CD14-positive monocyte (primary cell): ENCODE measurements at regions not wholly inside any gene's neighbourhood (a gene's known extent, or its start where the extent isn't known, plus 50 kb on each side); places are given as distances from the start of the nearest gene placed in this dataset.

ENCODE experiments used
- DNase-seq, 3 donors: peaks; one replicate each; pipeline ENCODE4 v3.0.0-alpha.2; 2011 to 2022
- H2AFZ ChIP-seq: 2 replicates; pipeline ENCODE4 v1.6.0; 2012; ENCODE audit warnings: mild to moderate bottlenecking, low read depth, low read length, inconsistent platforms; ENCODE audit not compliant: insufficient read depth, poor library complexity, severe bottlenecking
- H3K27ac ChIP-seq, 2 donors: 1 replicate in 1 of 2; 2 replicates in 1 of 2; pipeline ENCODE4 v1.5.1; 2012 to 2013; ENCODE audit warnings: low read length in 2 of 2, control low read depth in 1 of 2, inconsistent platforms in 1 of 2, low read depth in 1 of 2, mild to moderate bottlenecking in 1 of 2
- H3K27me3 ChIP-seq, 2 donors: one replicate each; pipeline versions ENCODE4 v1.6.0 to v1.6.1; 2011 to 2013; ENCODE audit warnings: low read length in 2 of 2; ENCODE audit not compliant: control insufficient read depth in 2 of 2, insufficient read depth in 2 of 2
- H3K36me3 ChIP-seq, 2 donors: replicated peaks in 1 of 2; 1 replicate in 1 of 2; 2 replicates in 1 of 2; pipeline versions ENCODE4 v1.5.1 to v1.6.1; 2012 to 2013; ENCODE audit warnings: low read length in 2 of 2, control low read depth in 1 of 2, inconsistent platforms in 1 of 2, mild to moderate bottlenecking in 1 of 2; ENCODE audit not compliant: insufficient read depth in 2 of 2, control insufficient read depth in 1 of 2
- H3K4me1 ChIP-seq, 2 donors: 1 replicate in 1 of 2; 2 replicates in 1 of 2; pipeline versions ENCODE4 v1.5.1 to v1.6.1; 2012 to 2013; ENCODE audit warnings: low read length in 2 of 2, control low read depth in 1 of 2, inconsistent platforms in 1 of 2, mild to moderate bottlenecking in 1 of 2, moderate library complexity in 1 of 2; ENCODE audit not compliant: insufficient read depth in 2 of 2, control insufficient read depth in 1 of 2
- H3K4me2 ChIP-seq: replicated peaks from 2 replicates; pipeline ENCODE3; 2012; ENCODE audit warnings: low read length, moderate library complexity, mild to moderate bottlenecking; ENCODE audit not compliant: poor library complexity, severe bottlenecking; ENCODE audit errors: extremely low read depth
- H3K4me3 ChIP-seq, 3 experiments: fragments of 200-600 bp in 1 of 3; sonication (generic) in 1 of 3; replicated peaks in 1 of 3; 1 replicate in 2 of 3; 2 replicates in 1 of 3; pipeline ENCODE4 v1.5.1; 2011 to 2013; ENCODE audit warnings: low read length in 3 of 3, mild to moderate bottlenecking in 3 of 3, control low read depth in 2 of 3, low read depth in 2 of 3, inconsistent platforms in 1 of 3, moderate library complexity in 1 of 3
- H3K79me2 ChIP-seq: 2 replicates; pipeline ENCODE4 v1.6.0; 2012; ENCODE audit warnings: mild to moderate bottlenecking, control low read depth, inconsistent platforms, low read length, moderate library complexity; ENCODE audit not compliant: insufficient read depth
- H3K9ac ChIP-seq: 2 replicates; pipeline ENCODE4 v1.6.0; 2017; ENCODE audit warnings: low read length, mild to moderate bottlenecking; ENCODE audit not compliant: insufficient read depth, poor library complexity, severe bottlenecking
- H3K9me3 ChIP-seq, 2 donors: replicated peaks in 1 of 2; 1 replicate in 1 of 2; 2 replicates in 1 of 2; pipeline versions ENCODE4 v1.5.1 to v1.6.1; 2012 to 2013; ENCODE audit warnings: low read length in 2 of 2, control low read depth in 1 of 2; ENCODE audit not compliant: control insufficient read depth in 1 of 2, insufficient read depth in 1 of 2
- H4K20me1 ChIP-seq: 2 replicates; pipeline ENCODE4 v1.6.0; 2012; ENCODE audit warnings: mild to moderate bottlenecking, low read length, control low read depth, moderate library complexity; ENCODE audit not compliant: insufficient read depth
- H3K27ac Mint-ChIP-seq, 7 donors: one replicate each; pipeline ENCODE4 v1.8.0; 2020; ENCODE audit warnings: mild to moderate bottlenecking in 7 of 7, mixed read lengths in 7 of 7, moderate library complexity in 6 of 7, inconsistent platforms in 2 of 7
- H3K27me3 Mint-ChIP-seq, 3 donors: one replicate each; pipeline ENCODE4 v1.8.0; 2021 to 2022; ENCODE audit warnings: low read depth in 3 of 3, mild to moderate bottlenecking in 3 of 3, mixed read lengths in 3 of 3, moderate library complexity in 3 of 3, inconsistent platforms in 1 of 3
- H3K36me3 Mint-ChIP-seq, 2 donors: one replicate each; pipeline ENCODE4 v1.8.0; 2020; ENCODE audit warnings: mixed read lengths in 2 of 2, inconsistent platforms in 1 of 2, mild to moderate bottlenecking in 1 of 2
- H3K4me1 Mint-ChIP-seq: one replicate; pipeline ENCODE4 v1.8.0; 2020; ENCODE audit warnings: mild to moderate bottlenecking, mixed read lengths
- H3K4me3 Mint-ChIP-seq, 2 donors: one replicate each; pipeline ENCODE4 v1.8.0; 2020; ENCODE audit warnings: mild to moderate bottlenecking in 2 of 2, mixed read lengths in 2 of 2, moderate library complexity in 1 of 2
- H3K9me3 Mint-ChIP-seq, 7 donors: one replicate each; pipeline ENCODE4 v1.8.0; 2020 to 2022; ENCODE audit warnings: mixed read lengths in 7 of 7, mild to moderate bottlenecking in 6 of 7, moderate library complexity in 6 of 7, inconsistent platforms in 2 of 7
- WGBS: methylation state at CpG from one replicate; pipeline ENCODE4 v1.1.5; 2013; ENCODE audit warnings: missing lambda C conversion rate; ENCODE audit not compliant: insufficient coverage; 5-methylcytosine and 5-hydroxymethylcytosine counted together
- intact Hi-C, 2 donors: fragments of 100-400 bp; cut with micrococcal nuclease; formaldehyde crosslinking; loops; one replicate each; pipeline versions ENCODE4 v1.15.0 to v1.15.1; 2023
- TF ChIP-seq, protein P1 (sequence below): fragments of 200-600 bp; IDR thresholded peaks from one replicate; pipeline ENCODE4 v1.8.0; 2022; ENCODE audit warnings: antibody characterized with exemption, mild to moderate bottlenecking

DNA sequence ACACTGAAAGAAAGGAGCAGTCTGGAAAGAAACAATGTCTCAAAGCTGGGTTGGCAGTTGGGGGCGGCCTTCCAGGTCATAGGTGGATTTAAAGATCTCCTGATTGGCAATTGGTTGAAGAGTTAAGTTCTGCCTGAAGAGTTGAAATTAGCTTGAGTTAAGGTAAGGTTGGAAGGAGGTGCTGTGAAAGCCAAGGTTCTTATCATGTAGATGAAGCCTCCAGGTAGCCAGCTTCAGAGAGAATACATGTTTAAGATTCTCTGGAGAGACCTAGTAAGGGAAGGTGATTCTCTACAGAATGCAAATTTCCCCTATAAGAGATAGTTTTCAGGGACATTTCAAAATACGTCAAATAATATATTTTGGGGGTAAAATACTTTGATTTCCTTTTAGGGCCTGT, 387.1 kb downstream of the TMEM232 start:
- H3K79me2 ChIP-seq = no peaks in the 10 kb centered on the region
- H3K9me3 Mint-ChIP-seq = peaks cover 0 to 4% (median 0%) of the 10 kb centered on the region in 7 donors
- TF ChIP-seq, protein P1, sequence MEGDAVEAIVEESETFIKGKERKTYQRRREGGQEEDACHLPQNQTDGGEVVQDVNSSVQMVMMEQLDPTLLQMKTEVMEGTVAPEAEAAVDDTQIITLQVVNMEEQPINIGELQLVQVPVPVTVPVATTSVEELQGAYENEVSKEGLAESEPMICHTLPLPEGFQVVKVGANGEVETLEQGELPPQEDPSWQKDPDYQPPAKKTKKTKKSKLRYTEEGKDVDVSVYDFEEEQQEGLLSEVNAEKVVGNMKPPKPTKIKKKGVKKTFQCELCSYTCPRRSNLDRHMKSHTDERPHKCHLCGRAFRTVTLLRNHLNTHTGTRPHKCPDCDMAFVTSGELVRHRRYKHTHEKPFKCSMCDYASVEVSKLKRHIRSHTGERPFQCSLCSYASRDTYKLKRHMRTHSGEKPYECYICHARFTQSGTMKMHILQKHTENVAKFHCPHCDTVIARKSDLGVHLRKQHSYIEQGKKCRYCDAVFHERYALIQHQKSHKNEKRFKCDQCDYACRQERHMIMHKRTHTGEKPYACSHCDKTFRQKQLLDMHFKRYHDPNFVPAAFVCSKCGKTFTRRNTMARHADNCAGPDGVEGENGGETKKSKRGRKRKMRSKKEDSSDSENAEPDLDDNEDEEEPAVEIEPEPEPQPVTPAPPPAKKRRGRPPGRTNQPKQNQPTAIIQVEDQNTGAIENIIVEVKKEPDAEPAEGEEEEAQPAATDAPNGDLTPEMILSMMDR = no peak
- H2AFZ ChIP-seq = no peak overlapping the region
- no peaks in the 10 kb centered on the region for H3K36me3 Mint-ChIP-seq
- no peak overlapping the region for H3K4me2 ChIP-seq
- H3K9me3 ChIP-seq = no peaks in the 10 kb centered on the region
- no peak overlapping the region for H3K27ac Mint-ChIP-seq
- WGBS = 100% methylated on average over 1 of the region's 2 CpGs
- intact Hi-C loops = no loop called here
- no peak overlapping the region for H3K4me3 ChIP-seq
- no peaks in the 10 kb centered on the region for H3K4me1 Mint-ChIP-seq
- no peak overlapping the region for H3K9ac ChIP-seq
- no peaks in the 10 kb centered on the region for H3K27me3 ChIP-seq
- no peaks in the 10 kb centered on the region for H4K20me1 ChIP-seq
- no peak for DNase-seq
- H3K4me1 ChIP-seq = no peaks in the 10 kb centered on the region
- H3K36me3 ChIP-seq = no peaks in the 10 kb centered on the region
- no peak overlapping the region for H3K4me3 Mint-ChIP-seq
- H3K27ac ChIP-seq = no peak overlapping the region
- H3K27me3 Mint-ChIP-seq = peaks cover 0 to 4% (median 0%) of the 10 kb centered on the region in 3 donors

DNA sequence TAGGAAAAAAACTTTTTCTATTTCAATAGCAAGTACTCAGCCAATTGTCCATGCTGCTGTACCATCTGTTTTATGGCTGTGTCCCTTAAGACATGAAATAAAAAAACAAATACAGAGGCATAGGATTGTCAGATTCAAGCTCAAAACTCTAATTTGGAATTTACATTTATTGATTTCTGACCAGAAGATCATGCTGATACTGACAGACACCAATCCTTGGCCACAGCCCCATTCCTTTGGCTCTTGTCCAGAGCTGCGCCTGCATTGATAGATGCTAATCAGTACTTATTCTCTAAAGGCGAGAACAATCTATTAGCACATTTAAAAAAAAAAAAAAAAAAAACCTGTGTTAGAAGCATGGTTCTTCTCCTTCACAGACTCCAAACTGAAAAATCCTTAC, 384.6 kb downstream of the TMEM232 start:
- intact Hi-C loops = no loop called here
- TF ChIP-seq, protein P1 = no peak
- no CpG with 5 or more reads among the region's 2 CpGs for WGBS

More for the DNA sequence above, 384.6 kb downstream of the TMEM232 start:
- Histone ChIP-seq H2AFZ (no peak overlapping the region), H3K27me3 (no peaks in the 10 kb centered on the region), H3K36me3 (no peaks in the 10 kb centered on the region), H3K4me1 (no peaks in the 10 kb centered on the region), H3K9me3 (no peaks in the 10 kb centered on the region), H3K4me2 (no peak overlapping the region), H3K9ac (no peak overlapping the region), H3K4me3 (no peak overlapping the region), H3K79me2 (no peaks in the 10 kb centered on the region), H4K20me1 (no peaks in the 10 kb centered on the region), H3K27ac (no peak overlapping the region)
- H3K4me3 Mint-ChIP-seq = no peak overlapping the region
- H3K27ac Mint-ChIP-seq = no peak overlapping the region
- peaks cover 0 to 4% (median 0%) of the 10 kb centered on the region in 3 donors for H3K27me3 Mint-ChIP-seq
- peaks cover 0 to 4% (median 0%) of the 10 kb centered on the region in 7 donors for H3K9me3 Mint-ChIP-seq
- H3K4me1 Mint-ChIP-seq = no peaks in the 10 kb centered on the region
- no peaks in the 10 kb centered on the region for H3K36me3 Mint-ChIP-seq
- no peak for DNase-seq
